ENCODE measurements at regions not wholly inside any gene's neighbourhood (a gene's known extent, or its start where the extent isn't known, plus 50 kb on each side); places are given as distances from the start of the nearest gene placed in this dataset.
"Not testable (repeated sequence)": the region's sequence is repeated elsewhere in the genome, so short reads cannot be mapped to it uniquely, and the experiment has no call there.

- not testable (repeated sequence) for H3K9me3 ChIP-seq (ENCODE audit: control insufficient read depth, low read length); H3K4me1 ChIP-seq; H3K79me2 ChIP-seq; H3K4me3 ChIP-seq (ENCODE audit: low read depth, low read length); H3K4me2 ChIP-seq (ENCODE audit: low read length); H3K9ac ChIP-seq; H2AFZ ChIP-seq; H3K27me3 ChIP-seq (ENCODE audit: control insufficient read depth, insufficient read depth, low read length); H3K27ac ChIP-seq; H3K36me3 ChIP-seq (ENCODE audit: control insufficient read depth, insufficient read depth, low read length)
These were observed 114.2 kb upstream of the FBXO28 start for GRCh38 chr1:223999761-224000160.

- not testable (repeated sequence) for H3K4me3 ChIP-seq (ENCODE audit: low read depth, low read length); H3K4me2 ChIP-seq (ENCODE audit: low read length); H3K27ac ChIP-seq; H3K27me3 ChIP-seq (ENCODE audit: control insufficient read depth, insufficient read depth, low read length); H3K79me2 ChIP-seq; H3K36me3 ChIP-seq (ENCODE audit: control insufficient read depth, insufficient read depth, low read length); H3K9ac ChIP-seq; H2AFZ ChIP-seq; H3K9me3 ChIP-seq (ENCODE audit: control insufficient read depth, low read length); H3K4me1 ChIP-seq
These were observed 115.0 kb upstream of the FBXO28 start for GRCh38 chr1:223998676-223999455.

- H3K27me3 ChIP-seq (ENCODE audit: control insufficient read depth, insufficient read depth, low read length); H3K4me2 ChIP-seq (ENCODE audit: low read length); H2AFZ ChIP-seq; H3K9me3 ChIP-seq (ENCODE audit: control insufficient read depth, low read length); H3K9ac ChIP-seq; H3K27ac ChIP-seq; H3K4me3 ChIP-seq (ENCODE audit: low read depth, low read length); H3K36me3 ChIP-seq (ENCODE audit: control insufficient read depth, insufficient read depth, low read length); H3K79me2 ChIP-seq; H3K4me1 ChIP-seq: not testable (repeated sequence)
These were observed 117.5 kb upstream of the FBXO28 start for GRCh38 chr1:223996376-223996775.

GRCh38 chr1:223992456-223993246 is 121.3 kb upstream of the FBXO28 start:
- H3K27me3 ChIP-seq (ENCODE audit: control insufficient read depth, insufficient read depth, low read length); H3K9me3 ChIP-seq (ENCODE audit: control insufficient read depth, low read length); H3K4me1 ChIP-seq; H3K79me2 ChIP-seq; H3K9ac ChIP-seq; H3K36me3 ChIP-seq (ENCODE audit: control insufficient read depth, insufficient read depth, low read length): not testable (repeated sequence)
- H2AFZ ChIP-seq: peak overlapping the region; percentile 83
- peak overlapping the region; percentile 70 for H3K4me3 ChIP-seq (ENCODE audit: low read depth, low read length)
- peak overlapping the region; percentile 78 for H3K27ac ChIP-seq
- H3K4me2 ChIP-seq (ENCODE audit: low read length): peak overlapping the region; percentile 55

- H3K4me2 ChIP-seq (ENCODE audit: low read length); H3K27ac ChIP-seq; H3K4me3 ChIP-seq (ENCODE audit: low read depth, low read length); H3K36me3 ChIP-seq (ENCODE audit: control insufficient read depth, insufficient read depth, low read length); H3K27me3 ChIP-seq (ENCODE audit: control insufficient read depth, insufficient read depth, low read length); H3K9ac ChIP-seq; H3K9me3 ChIP-seq (ENCODE audit: control insufficient read depth, low read length); H3K4me1 ChIP-seq; H2AFZ ChIP-seq; H3K79me2 ChIP-seq: not testable (repeated sequence)
These were observed 122.5 kb upstream of the FBXO28 start for GRCh38 chr1:223991297-223991857.

GRCh38 chr1:223961985-223962384 is 116.2 kb upstream of the TP53BP2 start:
- not testable (repeated sequence) for H3K36me3 ChIP-seq (ENCODE audit: control insufficient read depth, insufficient read depth, low read length); H3K27me3 ChIP-seq (ENCODE audit: control insufficient read depth, insufficient read depth, low read length); H3K27ac ChIP-seq; H3K79me2 ChIP-seq; H3K4me1 ChIP-seq; H3K9me3 ChIP-seq (ENCODE audit: control insufficient read depth, low read length); H3K4me2 ChIP-seq (ENCODE audit: low read length); H2AFZ ChIP-seq; H3K9ac ChIP-seq; H3K4me3 ChIP-seq (ENCODE audit: low read depth, low read length)

GRCh38 chr1:223952801-223953200 is 107.1 kb upstream of the TP53BP2 start:
- not testable (repeated sequence) for H3K79me2 ChIP-seq; H3K9me3 ChIP-seq (ENCODE audit: control insufficient read depth, low read length); H2AFZ ChIP-seq; H3K36me3 ChIP-seq (ENCODE audit: control insufficient read depth, insufficient read depth, low read length); H3K27me3 ChIP-seq (ENCODE audit: control insufficient read depth, insufficient read depth, low read length); H3K4me2 ChIP-seq (ENCODE audit: low read length); H3K4me3 ChIP-seq (ENCODE audit: low read depth, low read length); H3K27ac ChIP-seq; H3K9ac ChIP-seq; H3K4me1 ChIP-seq

GRCh38 chr1:223951551-223951950 is 105.8 kb upstream of the TP53BP2 start:
- H3K4me3 ChIP-seq (ENCODE audit: low read depth, low read length); H3K27ac ChIP-seq; H3K4me1 ChIP-seq; H2AFZ ChIP-seq; H3K9ac ChIP-seq; H3K36me3 ChIP-seq (ENCODE audit: control insufficient read depth, insufficient read depth, low read length); H3K4me2 ChIP-seq (ENCODE audit: low read length); H3K79me2 ChIP-seq; H3K9me3 ChIP-seq (ENCODE audit: control insufficient read depth, low read length); H3K27me3 ChIP-seq (ENCODE audit: control insufficient read depth, insufficient read depth, low read length): not testable (repeated sequence)

GRCh38 chr1:223949944-223950343 is 104.2 kb upstream of the TP53BP2 start:
- H3K36me3 ChIP-seq (ENCODE audit: control insufficient read depth, insufficient read depth, low read length); H3K4me1 ChIP-seq; H3K4me3 ChIP-seq (ENCODE audit: low read depth, low read length); H2AFZ ChIP-seq; H3K9ac ChIP-seq; H3K9me3 ChIP-seq (ENCODE audit: control insufficient read depth, low read length); H3K79me2 ChIP-seq; H3K27me3 ChIP-seq (ENCODE audit: control insufficient read depth, insufficient read depth, low read length); H3K27ac ChIP-seq; H3K4me2 ChIP-seq (ENCODE audit: low read length): not testable (repeated sequence)

GRCh38 chr1:223948041-223948440 is 102.3 kb upstream of the TP53BP2 start:
- not testable (repeated sequence) for H3K36me3 ChIP-seq (ENCODE audit: control insufficient read depth, insufficient read depth, low read length); H3K9me3 ChIP-seq (ENCODE audit: control insufficient read depth, low read length); H3K4me3 ChIP-seq (ENCODE audit: low read depth, low read length); H3K27ac ChIP-seq; H3K79me2 ChIP-seq; H3K9ac ChIP-seq; H2AFZ ChIP-seq; H3K4me1 ChIP-seq; H3K4me2 ChIP-seq (ENCODE audit: low read length); H3K27me3 ChIP-seq (ENCODE audit: control insufficient read depth, insufficient read depth, low read length)

- not testable (repeated sequence) for H3K27ac ChIP-seq; H3K4me2 ChIP-seq (ENCODE audit: low read length); H3K27me3 ChIP-seq (ENCODE audit: control insufficient read depth, insufficient read depth, low read length); H3K4me3 ChIP-seq (ENCODE audit: low read depth, low read length); H3K9ac ChIP-seq; H2AFZ ChIP-seq; H3K4me1 ChIP-seq; H3K36me3 ChIP-seq (ENCODE audit: control insufficient read depth, insufficient read depth, low read length); H3K9me3 ChIP-seq (ENCODE audit: control insufficient read depth, low read length); H3K79me2 ChIP-seq
These were observed 90.8 kb upstream of the TP53BP2 start for GRCh38 chr1:223936592-223936991.
